Right lobe of liver (tissue), 6 donors: ENCODE measurements at regions not wholly inside any gene's neighbourhood (a gene's known extent, or its start where the extent isn't known, plus 50 kb on each side); places are given as distances from the start of the nearest gene placed in this dataset.

Experiments
- ATAC-seq, 4 donors: fragments of 200-7000 bp; cut with Tn5 transposase; one replicate each; pipeline ENCODE4 v1.9.1; 2020; ENCODE audit warnings: mild to moderate bottlenecking in 4 of 4, moderate library complexity in 4 of 4
- DNase-seq, 3 donors: peaks; one replicate each; pipeline ENCODE4 v3.0.0-alpha.2; 2020
- H3K27ac ChIP-seq, 3 donors: fragments of 200-600 bp; one replicate each; pipeline ENCODE4 v1.8.0; 2022
- H3K27me3 ChIP-seq, 2 donors: fragments of 200-600 bp; one replicate each; pipeline ENCODE4 v1.8.0; 2022
- H3K36me3 ChIP-seq, 4 donors: fragments of 200-600 bp; sonication (generic) in 1 of 4; one replicate each; pipeline versions ENCODE4 v1.5.1 to v1.8.0; 2017 to 2022; ENCODE audit warnings: control low read depth in 1 of 4
- H3K4me1 ChIP-seq, 4 donors: fragments of 200-600 bp; sonication (generic) in 1 of 4; one replicate each; pipeline versions ENCODE4 v1.5.1 to v1.8.0; 2017 to 2022; ENCODE audit warnings: control low read depth in 1 of 4
- H3K4me3 ChIP-seq, 3 donors: fragments of 200-600 bp; one replicate each; pipeline ENCODE4 v1.8.0; 2022
- H3K9me3 ChIP-seq, 4 donors: fragments of 200-600 bp; sonication (generic) in 1 of 4; one replicate each; pipeline versions ENCODE4 v1.5.1 to v1.8.0; 2017 to 2022; ENCODE audit warnings: control low read depth in 1 of 4
- CTCF ChIP-seq, 4 donors: fragments of 200-600 bp in 3 of 4; fragments of 450-650 bp in 1 of 4; IDR thresholded peaks; one replicate each; pipeline versions ENCODE4 v1.5.1 to v1.8.0; 2016 to 2022; ENCODE audit warnings: antibody characterized with exemption in 4 of 4, mild to moderate bottlenecking in 2 of 4
- POLR2A ChIP-seq: fragments of 450-650 bp; IDR thresholded peaks from one replicate; pipeline ENCODE4 v1.6.1; 2017; ENCODE audit warnings: antibody characterized with exemption, mild to moderate bottlenecking
- WGBS: methylation state at CpG from one replicate; pipeline ENCODE4 v1.1.6; 2018; ENCODE audit warnings: low coverage, low lambda C conversion rate; ENCODE audit not compliant: insufficient coverage; ENCODE audit errors: missing lambda C conversion rate; 5-methylcytosine and 5-hydroxymethylcytosine counted together
- intact Hi-C, 2 donors: fragments of 100-400 bp; cut with DNase I; formaldehyde crosslinking; loops; one replicate each; pipeline versions ENCODE4 v1.11.2 to v1.14.1; 2022
- donor health status: DM: no; HTN: yes; CAD: no.
- donor health status: DM: no; HTN: no; CAD: no.
- donor health status: DM: no; HTN: no; CAD: no.
- donor health status: DM: no; HTN: yes; CAD: no.
- donor health status: DM: no; HTN: yes; CAD: no.

- Histone ChIP-seq H3K27me3 (no peaks in the 10 kb centered on the region), H3K36me3 (no peaks in the 10 kb centered on the region), H3K27ac (no peak overlapping the region), H3K4me1 (no peaks in the 10 kb centered on the region), H3K4me3 (no peak overlapping the region), H3K9me3 (no peaks in the 10 kb centered on the region)
- intact Hi-C loops, result no loop called here
- ATAC-seq, result no peak
- 69% methylated on average over 1 of the region's 1 CpG for WGBS
- no peak for DNase-seq
- no peak for TF ChIP-seq CTCF (IDR thresholded peaks at IDR 0.05)
- no peak for TF ChIP-seq POLR2A
These were observed 490.0 kb upstream of the COX7C start for GRCh38 chr5:86127696-86128095.

GRCh38 chr5:86129009-86129408 is 488.7 kb upstream of the COX7C start:
- ATAC-seq (no peak), DNase-seq (no peak)
- Histone ChIP-seq H3K4me3 (no peak overlapping the region), H3K27me3 (no peaks in the 10 kb centered on the region), H3K27ac (no peak overlapping the region), H3K4me1 (no peaks in the 10 kb centered on the region), H3K9me3 (no peaks in the 10 kb centered on the region), H3K36me3 (no peaks in the 10 kb centered on the region)
- TF ChIP-seq CTCF (IDR thresholded peaks at IDR 0.05) (no peak), POLR2A (no peak)
- intact Hi-C loops, result no loop called here

- H3K36me3 ChIP-seq, result no peaks in the 10 kb centered on the region
- DNase-seq, result no peak
- H3K27ac ChIP-seq, result no peak overlapping the region
- ATAC-seq, result no peak
- H3K9me3 ChIP-seq, result no peaks in the 10 kb centered on the region
- TF ChIP-seq POLR2A, result no peak
- no peak for TF ChIP-seq CTCF (IDR thresholded peaks at IDR 0.05)
- no peaks in the 10 kb centered on the region for H3K4me1 ChIP-seq
- intact Hi-C loops, result no loop called here
- 58% methylated on average over 2 of the region's 2 CpGs for WGBS
- no peak overlapping the region for H3K4me3 ChIP-seq
- no peaks in the 10 kb centered on the region for H3K27me3 ChIP-seq
These were observed 480.4 kb upstream of the COX7C start for GRCh38 chr5:86137297-86137696.

- no peak for ATAC-seq
- 42% methylated on average over 3 of the region's 3 CpGs for WGBS
- Histone ChIP-seq H3K27me3 (no peaks in the 10 kb centered on the region), H3K4me1 (no peaks in the 10 kb centered on the region), H3K9me3 (no peaks in the 10 kb centered on the region), H3K4me3 (no peak overlapping the region), H3K27ac (no peak overlapping the region), H3K36me3 (no peaks in the 10 kb centered on the region)
- intact Hi-C loops, result no loop called here
- TF ChIP-seq POLR2A (no peak), CTCF (IDR thresholded peaks at IDR 0.05) (no peak)
- DNase-seq, result no peak
These were observed 473.9 kb upstream of the COX7C start for GRCh38 chr5:86143837-86144236.

- Histone ChIP-seq H3K27me3 (no peaks in the 10 kb centered on the region), H3K9me3 (no peaks in the 10 kb centered on the region), H3K27ac (no peak overlapping the region), H3K4me3 (no peak overlapping the region), H3K4me1 (no peaks in the 10 kb centered on the region), H3K36me3 (no peaks in the 10 kb centered on the region)
- no peak for TF ChIP-seq CTCF (IDR thresholded peaks at IDR 0.05)
- TF ChIP-seq POLR2A, result no peak
- no peak for DNase-seq
- intact Hi-C loops, result no loop called here
- no peak for ATAC-seq
- 18% methylated on average over 2 of the region's 3 CpGs for WGBS
These were observed 464.7 kb upstream of the COX7C start for GRCh38 chr5:86152988-86153560.
